ENCODE measurements at regions not wholly inside any gene's neighbourhood (a gene's known extent, or its start where the extent isn't known, plus 50 kb on each side); places are given as distances from the start of the nearest gene placed in this dataset.

- no peak for ATAC-seq
- ChIA-PET POLR2A (no interaction called here), CTCF (no interaction called here), SMC1A (ENCODE audit: uncharacterized antibody, unreplicated experiment) (no interaction called here), RAD21 (ENCODE audit: unreplicated experiment) (no interaction called here)
- Histone ChIP-seq H3K4me2 (ENCODE audit: control insufficient read depth, insufficient read depth) (no peak overlapping the region), H3K27me3 (replicated peaks in 1 of 2; ENCODE audit: control insufficient read depth in 2 of 2, insufficient read depth in 2 of 2, low read length in 1 of 2) (no peaks in the 10 kb centered on the region), H3K4me3 (no peak overlapping the region), H3K36me3 (ENCODE audit: control insufficient read depth in 2 of 2, insufficient read depth in 2 of 2, low read length in 1 of 2) (no peaks in the 10 kb centered on the region), H3K27ac (ENCODE audit: control insufficient read depth, insufficient read depth) (no peak overlapping the region), H3K9me3 (replicated peaks; ENCODE audit: control insufficient read depth, insufficient read depth, low read length) (no peaks in the 10 kb centered on the region), H3K4me1 (ENCODE audit: control insufficient read depth, insufficient read depth, low read length) (no peaks in the 10 kb centered on the region), H2AFZ (ENCODE audit: control insufficient read depth, low read depth, low read length) (no peak overlapping the region), H4K20me1 (ENCODE audit: control insufficient read depth, insufficient read depth) (no peaks in the 10 kb centered on the region), H3K9ac (ENCODE audit: control insufficient read depth, insufficient read depth, low read length) (no peak overlapping the region), H3K79me2 (ENCODE audit: control insufficient read depth, insufficient read depth, low read length) (no peaks in the 10 kb centered on the region)
- no TSS peak for BruUV-seq (replicated peaks)
- TF ChIP-seq NBN (IDR thresholded peaks at IDR 0.05) (no peak), EZH2 (IDR thresholded peaks at IDR 0.05; ENCODE audit: borderline replicate concordance, control insufficient read depth, low read depth, low read length) (no peak)
- intact Hi-C loops (cut with micrococcal nuclease; ENCODE audit: unreplicated experiment) (no loop called here), in situ Hi-C loops (cut with MboI) (no loop called here)
- FAIRE-seq: no peak
- 19% methylated on average over 6 of the region's 6 CpGs for WGBS (ENCODE audit: insufficient coverage, insufficient replicate concordance, low lambda C conversion rate, missing lambda C conversion rate)
- DNase-seq (ENCODE audit: low read depth, low spot score): no peak
Measured at GRCh38 chr5:143880178-143880577, 68.2 kb downstream of the HMHB1 start.

- POLR2A ChIA-PET: no interaction called here
- CTCF ChIA-PET: no interaction called here
- no peak for ATAC-seq
- TF ChIP-seq ZNF24 (IDR thresholded peaks at IDR 0.05): no peak
- no peak for TF ChIP-seq YBX1 (IDR thresholded peaks at IDR 0.05)
- no peak for TF ChIP-seq NBN (IDR thresholded peaks at IDR 0.05)
- TF ChIP-seq SPI1 (IDR thresholded peaks at IDR 0.05; ENCODE audit: borderline replicate concordance, insufficient read depth, low read depth, low read length): no peak
- no peak for TF ChIP-seq ZSCAN29 (IDR thresholded peaks at IDR 0.05)
- TF ChIP-seq SIX5 (IDR thresholded peaks at IDR 0.05; ENCODE audit: low read depth, low read length, severe bottlenecking): no peak
- no peak for TF ChIP-seq CEBPZ (IDR thresholded peaks at IDR 0.05; ENCODE audit: low read depth, low read length)
- no peak for TF ChIP-seq BACH1 (IDR thresholded peaks at IDR 0.05; ENCODE audit: borderline replicate concordance)
- no peak for TF ChIP-seq HSF1 (IDR thresholded peaks at IDR 0.05; ENCODE audit: low read depth, low read length)
- no peak for TF ChIP-seq ZNF207 (IDR thresholded peaks at IDR 0.05; ENCODE audit: borderline replicate concordance)
- TF ChIP-seq RELB (IDR thresholded peaks at IDR 0.05; ENCODE audit: low read depth): no peak
- no peak for TF ChIP-seq RELA (IDR thresholded peaks at IDR 0.05; ENCODE audit: borderline replicate concordance, partially characterized antibody)
Measured at GRCh38 chr5:143882520-143882919, 70.6 kb downstream of the HMHB1 start.

More at GRCh38 chr5:143882520-143882919, 70.6 kb downstream of the HMHB1 start:
- H3K4me1 ChIP-seq (ENCODE audit: control insufficient read depth, insufficient read depth, low read length): no peaks in the 10 kb centered on the region
- no peaks in the 10 kb centered on the region for H3K36me3 ChIP-seq (ENCODE audit: control insufficient read depth in 2 of 2, insufficient read depth in 2 of 2, low read length in 1 of 2)
- H3K4me3 ChIP-seq: no peak overlapping the region
- ChIA-PET RAD21 (ENCODE audit: unreplicated experiment) (no interaction called here), SMC1A (ENCODE audit: uncharacterized antibody, unreplicated experiment) (no interaction called here)
- no peak overlapping the region for H2AFZ ChIP-seq (ENCODE audit: control insufficient read depth, low read depth, low read length)
- in situ Hi-C loops (cut with MboI) (no loop called here), intact Hi-C loops (cut with micrococcal nuclease; ENCODE audit: unreplicated experiment) (no loop called here)
- H3K79me2 ChIP-seq (ENCODE audit: control insufficient read depth, insufficient read depth, low read length): no peaks in the 10 kb centered on the region
- WGBS (ENCODE audit: insufficient coverage, insufficient replicate concordance, low lambda C conversion rate, missing lambda C conversion rate): 64% methylated on average over 5 of the region's 5 CpGs
- H3K27me3 ChIP-seq (replicated peaks in 1 of 2; ENCODE audit: control insufficient read depth in 2 of 2, insufficient read depth in 2 of 2, low read length in 1 of 2): no peaks in the 10 kb centered on the region
- H3K9ac ChIP-seq (ENCODE audit: control insufficient read depth, insufficient read depth, low read length): no peak overlapping the region
- DNase-seq (ENCODE audit: low read depth, low spot score) (no peak), FAIRE-seq (no peak)
- H3K4me2 ChIP-seq (ENCODE audit: control insufficient read depth, insufficient read depth): no peak overlapping the region
- H3K9me3 ChIP-seq (replicated peaks; ENCODE audit: control insufficient read depth, insufficient read depth, low read length): no peaks in the 10 kb centered on the region
- H4K20me1 ChIP-seq (ENCODE audit: control insufficient read depth, insufficient read depth): no peaks in the 10 kb centered on the region
- BruUV-seq (replicated peaks): no TSS peak
- no peak overlapping the region for H3K27ac ChIP-seq (ENCODE audit: control insufficient read depth, insufficient read depth)

Measured in GM12878 (cell line).